ENCODE measurements at regions not wholly inside any gene's neighbourhood (a gene's known extent, or its start where the extent isn't known, plus 50 kb on each side); places are given as distances from the start of the nearest gene placed in this dataset.

- DNase-seq (ENCODE audit: low read depth), result no peak
These were observed 230.5 kb downstream of the IDS start for GRCh38 chrX:149274516-149275105.

- DNase-seq (ENCODE audit: low read depth), result no peak
These were observed 232.2 kb downstream of the IDS start for GRCh38 chrX:149272690-149273463.

GRCh38 chrX:149267878-149268813, 237.0 kb downstream of the IDS start:
- no peak for DNase-seq (ENCODE audit: low read depth)

- no peak for DNase-seq (ENCODE audit: low read depth)
These were observed 243.0 kb downstream of the IDS start for GRCh38 chrX:149262086-149262485.

DNA sequence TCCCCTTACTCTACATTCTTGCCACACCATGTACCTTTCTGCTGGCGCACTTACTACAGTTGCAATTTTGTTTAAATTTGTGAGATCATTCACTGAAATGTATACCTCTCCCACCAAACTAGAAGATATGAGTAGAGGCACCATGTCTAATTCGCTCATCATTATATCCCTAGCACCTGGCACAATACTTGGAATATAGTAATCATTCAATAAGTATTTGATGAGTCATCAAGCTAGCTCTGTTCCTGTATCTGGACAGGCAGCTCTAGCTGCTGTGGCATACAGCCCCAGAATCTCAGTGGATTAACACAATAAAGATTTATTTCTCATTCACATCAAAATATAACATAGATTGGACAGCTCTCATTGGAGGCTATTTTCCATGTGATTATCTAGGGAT, 245.9 kb downstream of the IDS start:
- no peak for DNase-seq (ENCODE audit: low read depth)

DNA sequence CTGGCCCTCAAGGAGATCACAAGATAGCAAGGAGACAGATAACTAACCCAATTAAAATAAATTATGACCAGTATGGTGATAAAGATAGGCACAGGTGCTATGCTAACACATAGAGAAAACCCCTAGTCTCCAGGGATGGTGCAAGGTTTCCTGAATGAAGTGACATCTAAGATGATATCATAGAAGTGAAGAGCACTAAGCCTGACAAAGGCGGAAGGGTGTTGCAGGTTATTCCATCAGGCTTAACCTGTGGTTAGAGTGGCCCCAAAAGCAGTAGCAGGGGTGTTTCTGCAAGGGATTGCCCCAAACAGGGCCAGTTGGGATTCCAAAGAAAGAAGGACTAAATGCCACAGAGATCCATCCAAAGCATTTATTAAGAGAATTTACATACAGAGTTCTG, 249.2 kb downstream of the IDS start:
- no peak for DNase-seq (ENCODE audit: low read depth)

GRCh38 chrX:149248073-149248625, 257.0 kb downstream of the IDS start:
- DNase-seq (ENCODE audit: low read depth), result no peak

- DNase-seq (ENCODE audit: low read depth), result no peak
These were observed 274.4 kb downstream of the IDS start for GRCh38 chrX:149230689-149231088.

DNA sequence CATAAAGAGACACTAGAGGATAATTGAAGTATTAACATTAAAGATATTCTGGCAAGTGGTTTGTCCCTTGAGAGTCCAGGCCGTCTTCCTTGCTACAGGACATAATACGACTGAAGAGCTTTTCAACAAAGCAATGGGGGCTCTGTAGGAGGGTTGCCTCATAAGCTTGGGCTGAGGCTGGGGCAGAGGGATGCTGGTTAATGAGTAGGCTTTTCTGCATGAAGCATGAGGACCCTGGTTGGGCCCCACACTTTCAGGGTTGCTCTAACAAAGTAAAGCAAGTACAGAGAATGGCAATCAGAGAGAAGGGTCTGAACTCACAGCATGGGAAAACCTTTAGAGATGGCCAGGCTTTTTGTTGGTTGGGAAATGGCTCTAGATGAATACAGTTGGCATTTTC, 281.3 kb downstream of the IDS start:
- no peak for DNase-seq (ENCODE audit: low read depth)

DNA sequence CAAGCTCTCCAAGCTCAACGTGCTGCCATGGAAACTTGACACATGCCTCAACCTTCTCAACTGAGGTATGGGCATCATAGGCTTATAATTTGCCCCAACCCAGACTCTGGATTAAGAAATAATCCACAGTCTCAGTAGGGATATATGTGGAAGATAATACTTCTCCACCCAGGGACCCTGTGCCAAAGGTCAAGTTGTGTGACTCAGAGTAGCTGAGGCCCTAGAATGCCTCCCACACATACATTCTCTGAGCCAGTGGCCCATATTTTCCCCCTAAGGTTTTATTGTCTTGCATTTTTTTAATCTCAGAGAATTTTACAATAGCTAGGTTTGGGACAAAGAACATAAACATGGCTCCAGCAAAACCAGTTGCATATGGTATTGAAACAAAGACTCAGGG, 283.1 kb downstream of the IDS start:
- DNase-seq (ENCODE audit: low read depth), result no peak

- no peak for DNase-seq (ENCODE audit: low read depth)
These were observed 283.9 kb downstream of the IDS start for GRCh38 chrX:149221230-149221629.

DNA sequence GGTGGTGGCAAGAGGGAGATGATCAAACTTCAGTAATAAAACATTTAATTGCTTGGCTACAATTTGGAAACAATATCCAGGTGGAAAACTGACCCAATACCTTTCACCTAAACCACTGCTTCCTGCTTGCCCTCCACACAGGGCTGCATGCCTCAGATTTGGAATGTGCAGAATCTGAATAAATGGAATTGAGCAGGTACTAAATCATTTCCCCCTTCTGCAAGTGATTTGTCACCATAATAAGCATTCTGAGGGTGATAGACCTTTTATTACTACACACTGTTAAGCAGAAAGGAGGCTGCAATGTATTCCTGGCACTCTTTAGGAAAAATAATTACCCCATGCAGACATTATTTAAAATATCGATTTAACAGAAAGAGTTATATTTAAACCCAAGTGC, 291.8 kb downstream of the IDS start:
- DNase-seq (ENCODE audit: low read depth), result no peak

GRCh38 chrX:149208307-149208706, 296.8 kb downstream of the IDS start:
- DNase-seq (ENCODE audit: low read depth), result no peak

DNA sequence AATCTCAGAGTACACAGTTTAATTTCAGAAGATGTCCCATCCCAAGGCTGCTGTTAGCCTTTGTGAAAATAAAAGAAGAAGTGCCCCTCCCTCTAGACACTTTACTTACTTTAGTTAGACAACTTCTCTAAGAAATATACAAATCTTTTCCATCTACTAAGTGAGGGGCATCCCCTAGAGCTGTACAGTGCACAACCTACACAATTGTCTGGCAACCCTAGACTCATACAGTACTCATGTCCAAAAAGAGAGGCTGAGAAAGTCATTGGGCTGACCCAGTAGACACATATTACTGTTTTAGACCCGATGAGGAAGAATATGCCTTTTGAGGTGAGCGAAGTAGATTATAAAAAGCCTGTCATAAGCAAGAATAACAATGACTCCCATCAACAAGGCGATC, 297.6 kb downstream of the IDS start:
- no peak for DNase-seq (ENCODE audit: low read depth)

- no peak for DNase-seq (ENCODE audit: low read depth)
These were observed 299.2 kb downstream of the IDS start for GRCh38 chrX:149205937-149206336.

GRCh38 chrX:149205081-149205480, 300.0 kb downstream of the IDS start:
- DNase-seq (ENCODE audit: low read depth), result no peak

- no peak for DNase-seq (ENCODE audit: low read depth)
These were observed 305.4 kb downstream of the IDS start for GRCh38 chrX:149199734-149200133.

- no peak for DNase-seq (ENCODE audit: low read depth)
These were observed 305.9 kb downstream of the IDS start for GRCh38 chrX:149198980-149199732.

DNA sequence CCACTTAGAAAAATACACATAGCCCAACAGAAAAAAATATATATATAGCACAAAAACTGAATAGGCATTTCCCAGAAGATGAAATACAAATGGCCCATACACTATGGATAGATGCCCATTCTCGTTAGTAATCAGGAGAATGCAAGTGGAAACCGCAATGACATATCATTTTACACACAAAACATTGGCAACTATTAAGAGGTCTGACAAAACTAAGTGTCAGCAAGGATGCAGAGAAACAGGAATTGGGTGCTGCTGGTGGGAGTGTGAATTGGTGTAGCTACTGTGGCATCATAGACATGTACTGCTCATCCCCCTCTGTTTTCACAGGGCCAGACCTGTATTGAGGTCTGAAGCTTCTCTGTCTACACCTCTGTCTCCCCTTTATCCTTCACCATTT, 320.0 kb downstream of the IDS start:
- DNase-seq (ENCODE audit: low read depth), result no peak

DNA sequence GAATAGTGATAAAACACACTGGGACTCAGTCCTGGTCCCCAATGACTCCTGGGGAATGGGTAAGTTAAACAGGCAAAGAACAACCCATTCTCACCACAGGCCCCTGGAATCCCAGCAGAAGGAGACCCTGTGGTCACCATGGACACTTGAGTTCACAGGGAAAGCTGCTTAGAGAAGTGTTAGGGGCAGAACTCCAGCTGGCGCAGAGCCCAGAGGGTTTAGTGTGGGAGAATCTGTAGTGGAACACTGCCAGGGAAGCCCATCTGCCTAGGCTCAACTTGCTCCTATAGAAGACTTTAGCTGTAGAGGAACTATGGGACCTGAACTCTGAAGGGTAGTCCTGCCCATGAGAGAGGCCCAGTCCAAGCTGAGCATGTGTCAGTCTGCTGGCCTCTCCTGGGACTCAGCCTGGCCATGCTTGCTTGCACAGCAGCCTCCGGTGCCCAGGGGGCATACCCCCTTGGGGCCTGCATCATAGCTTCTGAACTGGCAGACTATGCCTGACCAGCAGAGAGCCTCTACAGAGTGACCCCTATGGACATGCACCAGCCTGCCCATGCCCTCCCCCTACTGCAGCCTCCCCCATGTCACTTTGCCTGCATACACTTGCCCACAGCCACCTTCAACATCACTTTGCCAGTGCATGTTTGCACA, 343.5 kb downstream of the IDS start:
- no peak for DNase-seq (ENCODE audit: low read depth)

- no peak for DNase-seq (ENCODE audit: low read depth)
These were observed 347.1 kb downstream of the IDS start for GRCh38 chrX:149157976-149158375.
